ENCODE measurements at regions not wholly inside any gene's neighbourhood (a gene's known extent, or its start where the extent isn't known, plus 50 kb on each side); places are given as distances from the start of the nearest gene placed in this dataset.

DNA sequence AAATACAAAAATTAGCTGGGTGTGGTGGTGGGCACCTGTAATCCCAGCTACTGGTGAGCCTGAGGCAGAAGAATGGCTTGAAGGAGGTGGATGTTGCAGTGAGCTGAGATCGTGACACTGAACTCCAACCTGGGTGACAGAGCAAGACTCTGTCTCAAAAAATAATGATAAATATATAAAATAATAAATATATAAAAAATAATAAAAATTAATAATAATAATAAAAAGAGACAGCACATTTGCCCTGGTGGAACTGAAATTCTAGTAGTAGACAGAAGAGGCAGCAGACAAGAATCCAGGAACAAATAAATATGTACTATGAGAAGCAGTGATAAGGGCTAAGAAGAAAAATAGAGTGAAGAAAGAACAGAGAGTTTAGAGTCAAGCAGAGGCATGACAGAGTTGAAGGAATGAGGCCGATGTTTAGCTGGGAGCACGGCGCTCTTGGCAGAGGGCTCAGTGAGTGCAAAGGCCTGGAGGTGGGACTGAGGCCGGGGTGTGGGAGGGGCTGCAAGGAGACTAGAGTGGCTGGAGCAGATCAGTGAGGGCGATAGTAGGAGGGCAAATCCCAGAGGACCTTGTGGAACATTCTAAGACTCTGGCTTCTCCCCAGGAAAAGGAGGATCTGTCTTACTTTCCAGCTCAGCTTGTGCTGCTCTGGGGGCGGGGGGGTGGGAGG lies 410.3 kb downstream of the MN1 start:
- DNase-seq = no peak
- Histone ChIP-seq H3K36me3 (replicated peaks; ENCODE audit: insufficient read depth, low read length) (no peaks in the 10 kb centered on the region), H3K27me3 (replicated peaks; ENCODE audit: insufficient read depth, low read length) (peaks cover 58% of the 10 kb centered on the region)

GRCh38 chr22:27393371-27393770 lies 408.2 kb downstream of the MN1 start:
- no peak for TF ChIP-seq EZH2 (optimal IDR thresholded peaks at IDR 0.05; ENCODE audit: low read depth, low read length)
- TF ChIP-seq, protein P1, sequence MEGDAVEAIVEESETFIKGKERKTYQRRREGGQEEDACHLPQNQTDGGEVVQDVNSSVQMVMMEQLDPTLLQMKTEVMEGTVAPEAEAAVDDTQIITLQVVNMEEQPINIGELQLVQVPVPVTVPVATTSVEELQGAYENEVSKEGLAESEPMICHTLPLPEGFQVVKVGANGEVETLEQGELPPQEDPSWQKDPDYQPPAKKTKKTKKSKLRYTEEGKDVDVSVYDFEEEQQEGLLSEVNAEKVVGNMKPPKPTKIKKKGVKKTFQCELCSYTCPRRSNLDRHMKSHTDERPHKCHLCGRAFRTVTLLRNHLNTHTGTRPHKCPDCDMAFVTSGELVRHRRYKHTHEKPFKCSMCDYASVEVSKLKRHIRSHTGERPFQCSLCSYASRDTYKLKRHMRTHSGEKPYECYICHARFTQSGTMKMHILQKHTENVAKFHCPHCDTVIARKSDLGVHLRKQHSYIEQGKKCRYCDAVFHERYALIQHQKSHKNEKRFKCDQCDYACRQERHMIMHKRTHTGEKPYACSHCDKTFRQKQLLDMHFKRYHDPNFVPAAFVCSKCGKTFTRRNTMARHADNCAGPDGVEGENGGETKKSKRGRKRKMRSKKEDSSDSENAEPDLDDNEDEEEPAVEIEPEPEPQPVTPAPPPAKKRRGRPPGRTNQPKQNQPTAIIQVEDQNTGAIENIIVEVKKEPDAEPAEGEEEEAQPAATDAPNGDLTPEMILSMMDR (IDR thresholded peaks at IDR 0.05; ENCODE audit: low read length) = no peak
- Histone ChIP-seq H3K4me1 (ENCODE audit: low read length) (no peaks in the 10 kb centered on the region), H3K4me3 (ENCODE audit: low read length) (no peak overlapping the region), H3K9ac (ENCODE audit: low read length) (no peak overlapping the region), H3K27ac (ENCODE audit: low read length) (no peak overlapping the region), H3K79me2 (ENCODE audit: low read length) (no peaks in the 10 kb centered on the region), H3K9me2 (replicated peaks; ENCODE audit: insufficient read depth, low read length) (no peaks in the 10 kb centered on the region), H3K4me2 (ENCODE audit: low read depth, low read length) (no peak overlapping the region), H3K36me3 (replicated peaks; ENCODE audit: insufficient read depth, low read length) (no peaks in the 10 kb centered on the region), H4K20me1 (ENCODE audit: insufficient read depth, low read length) (no peaks in the 10 kb centered on the region), H3K27me3 (replicated peaks; ENCODE audit: insufficient read depth, low read length) (peaks cover 56% of the 10 kb centered on the region), H2AFZ (ENCODE audit: low read length) (no peak overlapping the region), H3F3A (ENCODE audit: insufficient read depth, low read length) (no peaks in the 10 kb centered on the region), H3K9me3 (replicated peaks; ENCODE audit: insufficient read depth, low read length) (no peaks in the 10 kb centered on the region)
- no peak for DNase-seq

More for the DNA sequence above, 410.3 kb downstream of the MN1 start:
- no peak overlapping the region for H3K9ac ChIP-seq (ENCODE audit: low read length)
- H3K79me2 ChIP-seq (ENCODE audit: low read length) = no peaks in the 10 kb centered on the region
- no peak overlapping the region for H3K4me3 ChIP-seq (ENCODE audit: low read length)
- H2AFZ ChIP-seq (ENCODE audit: low read length) = no peak overlapping the region
- no peaks in the 10 kb centered on the region for H3K4me1 ChIP-seq (ENCODE audit: low read length)
- no peaks in the 10 kb centered on the region for H3K9me2 ChIP-seq (replicated peaks; ENCODE audit: insufficient read depth, low read length)
- H4K20me1 ChIP-seq (ENCODE audit: insufficient read depth, low read length) = no peaks in the 10 kb centered on the region
- no peak overlapping the region for H3K27ac ChIP-seq (ENCODE audit: low read length)
- no peaks in the 10 kb centered on the region for H3K9me3 ChIP-seq (replicated peaks; ENCODE audit: insufficient read depth, low read length)
- no peak overlapping the region for H3K4me2 ChIP-seq (ENCODE audit: low read depth, low read length)
- H3F3A ChIP-seq (ENCODE audit: insufficient read depth, low read length) = no peaks in the 10 kb centered on the region
- TF ChIP-seq, protein P1 (IDR thresholded peaks at IDR 0.05; ENCODE audit: low read length) = no peak
- TF ChIP-seq EZH2phosphoT487 (IDR thresholded peaks at IDR 0.05; ENCODE audit: low read length) = no peak
- no peak for TF ChIP-seq EZH2 (optimal IDR thresholded peaks at IDR 0.05; ENCODE audit: low read depth, low read length)

GRCh38 chr22:27394806-27395404 lies 406.7 kb downstream of the MN1 start:
- Histone ChIP-seq H3K79me2 (ENCODE audit: low read length) (no peaks in the 10 kb centered on the region), H3K9ac (ENCODE audit: low read length) (no peak overlapping the region), H3K36me3 (replicated peaks; ENCODE audit: insufficient read depth, low read length) (no peaks in the 10 kb centered on the region), H3K4me2 (ENCODE audit: low read depth, low read length) (no peak overlapping the region), H3F3A (ENCODE audit: insufficient read depth, low read length) (no peaks in the 10 kb centered on the region), H2AFZ (ENCODE audit: low read length) (no peak overlapping the region), H3K9me2 (replicated peaks; ENCODE audit: insufficient read depth, low read length) (no peaks in the 10 kb centered on the region), H3K27ac (ENCODE audit: low read length) (no peak overlapping the region), H3K27me3 (replicated peaks; ENCODE audit: insufficient read depth, low read length) (peaks cover 55% of the 10 kb centered on the region), H4K20me1 (ENCODE audit: insufficient read depth, low read length) (no peaks in the 10 kb centered on the region), H3K4me1 (ENCODE audit: low read length) (no peaks in the 10 kb centered on the region), H3K9me3 (replicated peaks; ENCODE audit: insufficient read depth, low read length) (no peaks in the 10 kb centered on the region), H3K4me3 (ENCODE audit: low read length) (no peak overlapping the region)
- no peak for DNase-seq
- no peak for TF ChIP-seq EZH2phosphoT487 (IDR thresholded peaks at IDR 0.05; ENCODE audit: low read length)
- no peak for TF ChIP-seq EZH2 (optimal IDR thresholded peaks at IDR 0.05; ENCODE audit: low read depth, low read length)
- TF ChIP-seq, protein P1 (IDR thresholded peaks at IDR 0.05; ENCODE audit: low read length) = no peak

Measured in MM.1S (cell line).